RCC 7860 (cell line): ENCODE measurements at regions not wholly inside any gene's neighbourhood (a gene's known extent, or its start where the extent isn't known, plus 50 kb on each side); places are given as distances from the start of the nearest gene placed in this dataset.

Source experiments
- DNase-seq: peaks from one replicate; pipeline ENCODE4 v3.0.0-alpha.2; 2015; ENCODE audit warnings: low spot score
- FAIRE-seq: peaks from 2 replicates; lab custom pipeline; 2012; peaks lifted over from hg19 to GRCh38; lab: Jason Lieb, UNC

DNA sequence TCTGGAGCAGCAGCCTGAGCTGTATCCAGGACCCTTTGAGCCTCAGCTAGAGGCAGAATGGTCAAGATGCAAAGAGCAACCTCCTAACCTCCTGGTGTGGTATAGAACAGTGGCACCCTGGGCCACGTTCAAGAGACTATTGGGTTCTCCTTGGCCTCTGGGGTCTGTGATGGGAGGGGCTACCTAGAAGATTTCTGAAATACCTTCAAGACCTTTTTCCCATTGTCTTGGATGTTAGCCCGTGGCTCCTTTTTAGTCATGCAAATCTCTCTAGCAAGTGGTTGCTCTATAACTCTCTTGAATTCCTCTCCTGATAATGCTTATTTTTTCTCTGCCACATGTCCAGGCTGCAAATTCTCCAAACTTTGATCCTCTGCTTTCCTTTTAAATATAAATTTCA is 106.3 kb upstream of the SULT1C3 start:
- no peak for DNase-seq
- FAIRE-seq, result no peak

DNA sequence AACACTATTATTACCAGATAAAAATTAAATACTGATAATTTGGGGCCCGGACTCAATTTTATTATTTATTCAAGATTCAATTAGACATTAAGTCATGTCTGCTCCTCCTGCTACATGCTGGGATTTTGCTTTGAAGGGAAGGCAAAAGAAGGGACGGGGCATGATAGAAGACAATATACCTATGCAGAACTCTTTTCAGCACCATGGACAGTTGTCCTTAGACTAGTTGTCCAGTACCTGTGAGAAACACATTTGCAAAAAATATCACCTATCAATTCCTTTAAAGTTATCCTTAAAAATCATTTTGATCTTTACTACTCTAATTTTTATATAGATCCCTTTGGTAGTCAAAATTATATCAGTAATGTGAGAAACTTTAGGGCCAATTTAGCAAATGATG is 100.2 kb upstream of the SULT1C3 start:
- no peak for FAIRE-seq

DNA sequence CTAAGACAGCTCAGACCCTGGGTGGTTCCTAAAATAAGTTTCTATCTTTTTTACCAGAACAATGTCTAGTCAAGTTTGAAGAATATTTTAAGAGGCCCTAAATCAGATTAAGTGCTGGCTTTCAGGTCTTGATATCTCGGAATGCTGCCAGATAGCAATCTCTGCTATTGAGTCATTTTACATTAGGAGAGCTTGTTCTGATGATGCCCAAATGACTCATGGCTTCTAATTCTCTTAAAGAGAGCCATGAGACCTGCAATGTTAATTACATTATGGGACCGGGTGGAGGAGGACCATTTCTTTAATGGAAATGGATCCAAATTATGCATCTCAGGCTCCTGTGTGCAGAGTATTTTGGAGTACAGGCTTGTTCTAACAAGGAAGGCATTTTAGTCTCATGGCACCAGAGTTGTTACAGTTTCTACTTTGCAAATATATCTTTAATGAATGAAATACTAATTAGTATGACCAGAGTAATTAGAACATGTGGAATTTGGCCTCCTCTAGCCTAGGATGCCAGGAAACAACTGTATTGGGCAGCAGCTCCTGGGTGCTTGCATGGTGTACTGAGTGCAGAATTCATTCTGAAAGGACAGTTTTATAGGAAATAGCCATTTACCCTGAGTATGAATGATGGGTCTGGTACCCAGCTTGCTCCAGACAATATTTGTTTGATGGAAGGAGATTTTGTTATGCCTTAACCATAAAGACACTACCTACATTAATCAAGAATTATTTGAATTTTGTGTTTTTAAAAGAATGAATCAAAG is 94.0 kb upstream of the SULT1C3 start:
- DNase-seq, result no peak
- no peak for FAIRE-seq

More for the DNA sequence above, 100.2 kb upstream of the SULT1C3 start:
- DNase-seq, result no peak

DNA sequence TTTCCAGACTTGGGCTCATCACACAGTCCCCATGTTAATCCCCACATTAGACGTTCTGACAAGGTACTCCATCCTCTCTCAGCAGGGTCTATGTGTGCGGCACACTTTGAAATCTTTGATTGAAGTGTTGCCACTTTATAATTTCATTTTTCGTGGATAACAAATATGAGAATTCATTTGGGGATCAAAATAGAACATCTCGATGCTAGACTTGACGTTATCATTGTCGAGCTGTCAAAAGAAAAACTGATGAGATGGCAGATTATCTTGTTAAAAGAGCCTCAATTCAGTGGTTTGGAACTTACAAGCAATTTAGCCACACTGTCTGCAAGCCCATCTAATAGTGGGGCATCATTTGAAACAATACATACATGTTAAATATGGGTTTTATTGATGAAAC is 91.2 kb upstream of the SULT1C3 start:
- DNase-seq (no peak), FAIRE-seq (no peak)

DNA sequence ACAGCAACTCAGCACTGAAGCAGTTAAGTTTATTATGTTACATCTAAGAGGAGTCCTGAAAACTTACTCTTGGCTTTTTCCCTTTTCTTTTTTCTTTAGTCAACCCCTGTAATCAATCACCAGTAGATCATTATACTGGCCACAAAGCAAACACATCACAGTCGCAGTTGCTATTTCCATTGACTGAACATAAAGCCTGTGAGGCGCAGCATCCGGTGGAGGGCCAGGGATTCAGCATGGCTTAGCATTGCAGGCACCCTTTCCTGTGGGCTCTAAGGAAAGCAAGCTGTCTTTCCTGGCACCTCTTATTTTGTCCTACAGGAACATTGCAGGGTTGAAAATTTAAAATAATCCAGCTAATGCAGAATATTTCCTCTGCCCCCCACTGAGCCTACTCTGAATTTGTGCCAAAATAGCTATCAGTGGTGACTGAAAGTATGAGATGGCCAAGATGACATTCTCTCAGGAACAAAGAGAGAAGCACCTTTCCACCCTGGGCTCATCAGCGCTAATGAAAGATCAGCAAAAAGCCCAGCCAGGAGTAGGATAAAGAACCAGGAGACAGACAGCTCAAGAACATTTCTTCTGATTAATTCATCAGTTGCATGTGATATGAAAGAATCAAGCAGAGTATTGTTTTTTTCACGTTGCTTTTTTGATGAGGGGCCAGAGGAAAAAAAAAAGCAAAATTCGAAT is 85.3 kb upstream of the SULT1C3 start:
- no peak for FAIRE-seq
- DNase-seq, result no peak

- no peak for DNase-seq
- FAIRE-seq, result no peak
These were observed 78.5 kb upstream of the SULT1C3 start for GRCh38 chr2:108161298-108161697.

DNA sequence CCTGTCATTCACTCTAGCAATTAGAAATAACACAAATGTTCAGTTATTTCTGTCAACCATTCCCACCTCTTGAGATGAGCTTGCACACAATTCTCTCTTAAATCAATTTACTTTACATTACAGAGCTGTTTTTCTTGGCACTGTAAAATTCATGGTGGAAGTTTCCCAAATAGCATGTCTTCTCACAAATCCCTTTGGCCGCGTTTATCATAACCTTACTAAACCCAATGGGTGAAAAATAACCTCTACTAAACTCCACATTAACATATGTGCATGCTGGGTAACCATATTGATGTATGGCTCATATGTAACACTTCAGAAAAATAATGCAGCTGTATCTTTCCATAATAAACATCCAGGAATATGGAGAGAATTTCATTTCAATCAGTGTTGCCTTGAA is 75.5 kb upstream of the SULT1C3 start:
- no peak for FAIRE-seq
- DNase-seq, result no peak

DNA sequence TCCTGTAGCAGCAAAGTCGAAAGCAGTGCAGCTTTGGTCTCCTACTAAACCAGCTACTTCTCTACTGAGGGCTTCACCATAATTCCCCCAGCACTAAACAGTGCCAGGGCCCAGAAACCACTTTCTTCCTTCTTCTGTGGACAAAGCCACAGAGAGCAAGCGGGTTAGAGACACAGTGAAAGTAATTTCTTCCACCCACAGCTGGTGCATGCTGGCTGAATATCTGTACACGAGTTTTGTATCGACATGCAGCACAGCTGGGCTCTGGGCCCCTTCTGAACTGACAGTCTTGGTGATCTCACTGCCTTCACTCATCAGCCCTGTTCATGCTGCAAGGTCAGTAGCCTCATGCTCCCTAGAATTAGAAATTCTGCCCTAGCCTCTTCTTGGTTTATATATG is 74.0 kb upstream of the SULT1C3 start:
- FAIRE-seq, result no peak
- DNase-seq, result no peak

- DNase-seq (no peak), FAIRE-seq (no peak)
These were observed 72.1 kb upstream of the SULT1C3 start for GRCh38 chr2:108167699-108168098.

GRCh38 chr2:108169982-108170625 is 69.7 kb upstream of the SULT1C3 start:
- DNase-seq, result no peak
- FAIRE-seq, result peak; percentile 16

- no peak for FAIRE-seq
These were observed 68.1 kb upstream of the SULT1C3 start for GRCh38 chr2:108171657-108172056.

DNA sequence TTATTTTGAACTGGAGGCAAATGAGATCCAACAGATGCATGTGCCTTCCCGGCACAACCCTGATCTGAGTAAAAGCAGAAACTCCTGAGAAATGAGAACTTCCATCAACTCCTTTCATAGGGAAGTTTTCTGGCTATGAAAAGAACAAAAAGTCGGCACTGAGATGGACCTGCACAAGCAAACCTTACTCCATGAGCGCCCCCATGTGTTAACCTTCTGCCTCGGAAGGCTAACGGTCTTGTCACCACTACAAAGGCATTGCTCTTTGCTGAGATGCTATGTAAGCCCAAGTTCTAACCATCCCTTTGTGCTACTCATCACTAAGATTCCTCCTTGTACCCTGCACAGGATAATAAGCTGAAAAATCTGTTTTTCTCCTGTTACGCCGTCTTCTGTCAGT is 57.3 kb upstream of the SULT1C3 start:
- FAIRE-seq (no peak), DNase-seq (no peak)

More at GRCh38 chr2:108171657-108172056, 68.1 kb upstream of the SULT1C3 start:
- no peak for DNase-seq

- peak; percentile 59 for FAIRE-seq
- DNase-seq, result no peak
These were observed 55.3 kb upstream of the SULT1C3 start for GRCh38 chr2:108184419-108184818.

- FAIRE-seq (no peak), DNase-seq (no peak)
These were observed 50.5 kb upstream of the SULT1C3 start for GRCh38 chr2:108189316-108189715.
